Neural cell (in vitro differentiated cells): ENCODE measurements at regions not wholly inside any gene's neighbourhood (a gene's known extent, or its start where the extent isn't known, plus 50 kb on each side); places are given as distances from the start of the nearest gene placed in this dataset.

Experiments
- EZH2 ChIP-seq: fragments of 200-600, 300-800 bp; shearing (Covaris generic), sonication (generic); IDR thresholded peaks from 2 replicates; pipeline ENCODE4 v1.6.1; 2014; ENCODE audit warnings: antibody characterized with exemption, low read length, borderline replicate concordance, mild to moderate bottlenecking; ENCODE audit not compliant: insufficient read depth, poor library complexity, severe bottlenecking
- POLR2AphosphoS5 ChIP-seq: IDR thresholded peaks from 2 replicates; pipeline ENCODE4 v1.6.1; 2012
- TAF1 ChIP-seq: IDR thresholded peaks from 2 replicates; pipeline ENCODE4 v1.6.1; 2012; ENCODE audit warnings: low read depth
- TF ChIP-seq, protein P1 (sequence below): fragments of 450-650 bp; IDR thresholded peaks from 2 replicates; pipeline ENCODE4 v1.5.1; 2014; ENCODE audit warnings: antibody characterized with exemption, mild to moderate bottlenecking, moderate library complexity; ENCODE audit not compliant: poor library complexity, severe bottlenecking

DNA sequence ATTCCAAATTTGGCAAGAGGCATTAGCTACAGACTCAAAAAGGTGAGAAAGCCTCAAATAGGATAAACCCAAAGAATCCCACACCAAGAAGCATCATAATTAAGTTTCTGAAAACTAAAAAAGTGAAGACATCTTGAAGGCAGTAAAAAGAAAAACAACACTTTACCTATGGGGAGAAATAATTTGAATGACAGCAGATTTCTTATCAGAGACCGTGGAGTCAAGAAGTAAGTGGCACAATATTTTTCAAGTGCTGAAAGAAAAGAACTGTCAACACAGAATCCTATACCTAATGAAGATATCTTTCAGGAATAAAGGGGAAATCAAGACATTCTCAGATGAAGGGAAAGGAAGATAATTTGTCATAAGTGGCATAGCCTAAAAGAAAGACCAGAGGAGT lies 193.3 kb upstream of the CHD6 start:
- no peak for TF ChIP-seq POLR2AphosphoS5
- TF ChIP-seq TAF1 = no peak
- no peak for TF ChIP-seq EZH2
- TF ChIP-seq, protein P1, sequence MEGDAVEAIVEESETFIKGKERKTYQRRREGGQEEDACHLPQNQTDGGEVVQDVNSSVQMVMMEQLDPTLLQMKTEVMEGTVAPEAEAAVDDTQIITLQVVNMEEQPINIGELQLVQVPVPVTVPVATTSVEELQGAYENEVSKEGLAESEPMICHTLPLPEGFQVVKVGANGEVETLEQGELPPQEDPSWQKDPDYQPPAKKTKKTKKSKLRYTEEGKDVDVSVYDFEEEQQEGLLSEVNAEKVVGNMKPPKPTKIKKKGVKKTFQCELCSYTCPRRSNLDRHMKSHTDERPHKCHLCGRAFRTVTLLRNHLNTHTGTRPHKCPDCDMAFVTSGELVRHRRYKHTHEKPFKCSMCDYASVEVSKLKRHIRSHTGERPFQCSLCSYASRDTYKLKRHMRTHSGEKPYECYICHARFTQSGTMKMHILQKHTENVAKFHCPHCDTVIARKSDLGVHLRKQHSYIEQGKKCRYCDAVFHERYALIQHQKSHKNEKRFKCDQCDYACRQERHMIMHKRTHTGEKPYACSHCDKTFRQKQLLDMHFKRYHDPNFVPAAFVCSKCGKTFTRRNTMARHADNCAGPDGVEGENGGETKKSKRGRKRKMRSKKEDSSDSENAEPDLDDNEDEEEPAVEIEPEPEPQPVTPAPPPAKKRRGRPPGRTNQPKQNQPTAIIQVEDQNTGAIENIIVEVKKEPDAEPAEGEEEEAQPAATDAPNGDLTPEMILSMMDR = no peak
